HG02852 (cell line): ENCODE measurements at regions not wholly inside any gene's neighbourhood (a gene's known extent, or its start where the extent isn't known, plus 50 kb on each side); places are given as distances from the start of the nearest gene placed in this dataset.
A peak's percentile ranks its signal among the peaks of the same experiment; 100 is the strongest.
"Not testable (repeated sequence)": the region's sequence is repeated elsewhere in the genome, so short reads cannot be mapped to it uniquely, and the experiment has no call there.

Experiments used
- ATAC-seq: cut with Tn5 transposase; IDR thresholded peaks from one replicate; pipeline ENCODE4 v1.9.1; 2021; ENCODE audit warnings: mild to moderate bottlenecking, moderate library complexity; ENCODE audit not compliant: unreplicated experiment

GRCh38 chr1:172795741-172796140, 136.8 kb downstream of the FASLG start:
- ATAC-seq: no peak

GRCh38 chr1:172799804-172800203, 140.9 kb downstream of the FASLG start:
- not testable (repeated sequence) for ATAC-seq

- no peak for ATAC-seq
These were observed 142.9 kb downstream of the FASLG start for GRCh38 chr1:172801771-172802322.

GRCh38 chr1:172809750-172810149, 150.8 kb downstream of the FASLG start:
- no peak for ATAC-seq

GRCh38 chr1:172810480-172811175, 151.7 kb downstream of the FASLG start:
- ATAC-seq: no peak

- ATAC-seq: no peak
These were observed 152.8 kb downstream of the FASLG start for GRCh38 chr1:172811694-172812093.

- no peak for ATAC-seq
These were observed 153.2 kb downstream of the FASLG start for GRCh38 chr1:172812118-172812517.

GRCh38 chr1:172813330-172813729, 154.4 kb downstream of the FASLG start:
- no peak for ATAC-seq

- ATAC-seq: no peak
These were observed 155.5 kb downstream of the FASLG start for GRCh38 chr1:172814428-172814827.

GRCh38 chr1:172815740-172816139, 156.8 kb downstream of the FASLG start:
- ATAC-seq: no peak

- peak; percentile 95 for ATAC-seq
These were observed 160.1 kb downstream of the FASLG start for GRCh38 chr1:172818841-172819527.

- ATAC-seq: no peak
These were observed 161.7 kb downstream of the FASLG start for GRCh38 chr1:172820475-172821158.

GRCh38 chr1:172821609-172822274, 162.8 kb downstream of the FASLG start:
- ATAC-seq: no peak

- ATAC-seq: no peak
These were observed 164.0 kb downstream of the FASLG start for GRCh38 chr1:172822886-172823285.

- ATAC-seq: no peak
These were observed 164.6 kb downstream of the FASLG start for GRCh38 chr1:172823534-172823933.

- no peak for ATAC-seq
These were observed 165.3 kb downstream of the FASLG start for GRCh38 chr1:172824209-172824608.

GRCh38 chr1:172826096-172826741, 167.3 kb downstream of the FASLG start:
- no peak for ATAC-seq

- no peak for ATAC-seq
These were observed 168.4 kb downstream of the FASLG start for GRCh38 chr1:172827301-172827700.

- ATAC-seq: no peak
These were observed 168.9 kb downstream of the FASLG start for GRCh38 chr1:172827841-172828240.

- ATAC-seq: no peak
These were observed 173.3 kb downstream of the FASLG start for GRCh38 chr1:172832006-172832725.
